ENCODE measurements at regions not wholly inside any gene's neighbourhood (a gene's known extent, or its start where the extent isn't known, plus 50 kb on each side); places are given as distances from the start of the nearest gene placed in this dataset.

GRCh38 chr11:39972461-39972860 lies 1487.0 kb downstream of the LRRC4C start:
- H3K36me3 Mint-ChIP-seq: no peaks in the 10 kb centered on the region
- no peak overlapping the region for H3K27ac Mint-ChIP-seq
- DNase-seq: no peak
- no peaks in the 10 kb centered on the region for H3K27me3 Mint-ChIP-seq
- ATAC-seq: no peak
- H3K9me3 Mint-ChIP-seq: peaks cover 0 to 29% (median 7%) of the 10 kb centered on the region in 9 donors
- no peak overlapping the region for H3K4me3 Mint-ChIP-seq
- POLR2A ChIA-PET: no interaction called here
- no peaks in the 10 kb centered on the region for H3K4me1 Mint-ChIP-seq

DNA sequence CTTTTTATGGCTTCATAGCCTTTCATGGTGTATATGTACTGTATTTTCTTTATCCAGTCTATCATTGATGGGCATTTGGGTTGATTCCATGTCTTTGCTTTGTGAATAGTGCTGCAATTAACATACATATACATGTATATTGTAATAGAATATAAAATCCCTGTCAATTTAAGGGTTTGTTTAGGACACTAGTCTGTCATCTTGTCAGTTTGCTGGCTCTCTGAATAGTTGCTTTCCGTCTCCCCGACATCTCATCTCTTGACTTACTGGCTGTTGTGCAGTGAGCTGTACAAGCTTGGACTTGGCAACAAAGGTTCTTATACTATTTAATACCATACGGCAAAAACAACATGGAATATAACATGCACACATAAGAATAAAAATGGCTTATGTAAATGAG lies 1487.5 kb downstream of the LRRC4C start:
- POLR2A ChIA-PET: no interaction called here
- no peaks in the 10 kb centered on the region for H3K36me3 Mint-ChIP-seq
- no peaks in the 10 kb centered on the region for H3K4me1 Mint-ChIP-seq
- no peak overlapping the region for H3K4me3 Mint-ChIP-seq
- peaks cover 0 to 29% (median 8%) of the 10 kb centered on the region in 9 donors for H3K9me3 Mint-ChIP-seq
- ATAC-seq (no peak), DNase-seq (no peak)
- no peaks in the 10 kb centered on the region for H3K27me3 Mint-ChIP-seq
- H3K27ac Mint-ChIP-seq: no peak overlapping the region

- no peak for ATAC-seq
- no peaks in the 10 kb centered on the region for H3K4me1 Mint-ChIP-seq
- no peaks in the 10 kb centered on the region for H3K27me3 Mint-ChIP-seq
- no peak overlapping the region for H3K27ac Mint-ChIP-seq
- no peaks in the 10 kb centered on the region for H3K36me3 Mint-ChIP-seq
- no peak overlapping the region for H3K4me3 Mint-ChIP-seq
- DNase-seq: no peak
- peaks cover 0 to 29% (median 16%) of the 10 kb centered on the region in 9 donors for H3K9me3 Mint-ChIP-seq
- POLR2A ChIA-PET: no interaction called here
Observed at GRCh38 chr11:39968071-39968470, 1491.4 kb downstream of the LRRC4C start.

GRCh38 chr11:39965701-39966100 lies 1493.8 kb downstream of the LRRC4C start:
- no peak overlapping the region for H3K27ac Mint-ChIP-seq
- ATAC-seq: no peak
- H3K27me3 Mint-ChIP-seq: no peaks in the 10 kb centered on the region
- H3K4me3 Mint-ChIP-seq: no peak overlapping the region
- no peaks in the 10 kb centered on the region for H3K36me3 Mint-ChIP-seq
- POLR2A ChIA-PET: no interaction called here
- no peak for DNase-seq
- H3K4me1 Mint-ChIP-seq: no peaks in the 10 kb centered on the region
- H3K9me3 Mint-ChIP-seq: peaks cover 0 to 20% (median 16%) of the 10 kb centered on the region in 9 donors

DNA sequence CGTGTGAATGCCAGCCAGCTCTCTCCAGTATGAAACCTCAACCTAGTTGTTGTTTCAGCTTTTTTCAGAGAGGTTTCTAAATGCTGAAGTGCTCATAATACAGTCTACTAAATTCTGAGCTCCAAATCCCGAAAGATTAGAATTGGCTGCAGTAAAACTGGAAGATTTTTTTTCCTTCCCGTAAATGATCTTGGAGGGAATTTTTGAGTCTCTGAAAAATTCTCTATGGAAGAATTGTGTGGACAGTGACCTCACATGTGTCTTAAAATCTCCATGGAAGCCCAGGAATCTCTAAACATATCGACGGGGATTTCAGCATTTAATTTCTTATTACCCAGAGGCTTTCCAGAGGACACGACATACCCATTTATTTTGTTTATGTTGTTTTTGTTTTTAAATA lies 1499.2 kb downstream of the LRRC4C start:
- Mint-ChIP-seq H3K27me3 (no peaks in the 10 kb centered on the region), H3K4me3 (no peak overlapping the region), H3K36me3 (peaks cover 0 to 3% (median 0%) of the 10 kb centered on the region in 3 donors), H3K9me3 (peaks cover 0 to 19% (median 9%) of the 10 kb centered on the region in 9 donors), H3K27ac (no peak overlapping the region), H3K4me1 (no peaks in the 10 kb centered on the region)
- POLR2A ChIA-PET: no interaction called here
- no peak for ATAC-seq
- DNase-seq: no peak

DNA sequence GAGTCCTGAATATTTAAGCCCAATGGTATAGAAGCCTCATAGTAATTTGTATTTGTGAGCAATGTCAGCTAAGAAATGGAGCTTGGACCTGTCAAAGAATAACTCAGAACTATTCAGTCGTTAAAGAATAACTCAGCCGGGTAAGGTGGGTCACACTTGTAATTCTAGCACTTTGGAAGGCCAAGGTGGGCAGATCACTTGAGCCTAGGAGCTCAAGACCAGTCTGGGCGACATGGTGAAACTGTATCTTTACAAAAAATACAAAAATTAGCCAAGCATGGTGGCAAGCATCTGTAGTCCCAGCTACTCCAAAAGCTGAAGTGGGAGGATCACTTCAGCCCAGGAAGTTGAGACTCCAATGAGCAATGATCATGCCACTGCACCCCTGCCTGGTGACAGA lies 1526.5 kb downstream of the LRRC4C start:
- H3K27me3 Mint-ChIP-seq: no peaks in the 10 kb centered on the region
- POLR2A ChIA-PET: no interaction called here
- ATAC-seq: no peak

GRCh38 chr11:39917256-39917655 lies 1542.2 kb downstream of the LRRC4C start:
- Mint-ChIP-seq H3K27ac (no peak overlapping the region), H3K9me3 (peaks cover 8 to 53% (median 16%) of the 10 kb centered on the region in 9 donors), H3K36me3 (peaks cover 0 to 6% (median 0%) of the 10 kb centered on the region in 3 donors), H3K27me3 (no peaks in the 10 kb centered on the region), H3K4me3 (no peak overlapping the region), H3K4me1 (no peaks in the 10 kb centered on the region)
- POLR2A ChIA-PET: no interaction called here
- ATAC-seq (no peak), DNase-seq (no peak)

More for the DNA sequence above, 1526.5 kb downstream of the LRRC4C start:
- Mint-ChIP-seq H3K4me1 (no peaks in the 10 kb centered on the region), H3K4me3 (no peak overlapping the region), H3K9me3 (peaks cover 4 to 47% (median 18%) of the 10 kb centered on the region in 9 donors), H3K27ac (no peak overlapping the region), H3K36me3 (no peaks in the 10 kb centered on the region)
- DNase-seq: no peak

DNA sequence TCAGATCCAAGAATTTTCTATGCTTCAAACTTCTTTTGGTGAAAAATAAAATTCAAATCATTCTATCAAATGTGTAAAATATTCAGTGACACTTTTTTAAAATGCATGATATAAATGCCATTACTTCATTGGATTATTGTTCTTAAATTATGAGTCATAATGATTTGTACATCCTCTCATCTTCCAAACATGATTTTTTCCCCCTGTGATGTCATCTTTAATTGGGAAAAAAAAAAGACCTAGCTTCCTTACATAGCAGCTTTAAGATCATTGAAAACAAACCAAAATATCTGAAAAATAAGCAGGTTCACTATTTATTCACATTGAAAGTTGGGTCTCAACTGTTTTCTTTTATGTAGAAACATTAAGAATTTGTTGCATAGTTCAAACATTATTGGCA lies 1549.4 kb downstream of the LRRC4C start:
- Mint-ChIP-seq H3K4me3 (no peak overlapping the region), H3K27ac (no peak overlapping the region), H3K9me3 (peaks cover 6 to 45% (median 17%) of the 10 kb centered on the region in 9 donors), H3K4me1 (no peaks in the 10 kb centered on the region), H3K27me3 (no peaks in the 10 kb centered on the region), H3K36me3 (no peaks in the 10 kb centered on the region)
- POLR2A ChIA-PET: no interaction called here
- ATAC-seq: no peak
- DNase-seq: no peak

- Mint-ChIP-seq H3K27ac (no peak overlapping the region), H3K36me3 (no peaks in the 10 kb centered on the region), H3K4me3 (no peak overlapping the region), H3K4me1 (no peaks in the 10 kb centered on the region), H3K9me3 (peaks cover 0 to 44% (median 17%) of the 10 kb centered on the region in 9 donors), H3K27me3 (no peaks in the 10 kb centered on the region)
- DNase-seq (no peak), ATAC-seq (no peak)
- POLR2A ChIA-PET: no interaction called here
Observed at GRCh38 chr11:39860931-39861330, 1598.5 kb downstream of the LRRC4C start.

- POLR2A ChIA-PET: no interaction called here
- Mint-ChIP-seq H3K4me1 (no peaks in the 10 kb centered on the region), H3K27ac (no peak overlapping the region), H3K4me3 (no peak overlapping the region), H3K27me3 (no peaks in the 10 kb centered on the region), H3K9me3 (peaks cover 25 to 72% (median 40%) of the 10 kb centered on the region in 9 donors), H3K36me3 (peaks cover 0 to 18% (median 0%) of the 10 kb centered on the region in 3 donors)
- DNase-seq: no peak
- no peak for ATAC-seq
Observed at GRCh38 chr11:39817241-39817640, 1642.2 kb downstream of the LRRC4C start.

- ATAC-seq: no peak
- POLR2A ChIA-PET: no interaction called here
- peaks cover 18 to 66% (median 34%) of the 10 kb centered on the region in 9 donors for H3K9me3 Mint-ChIP-seq
Observed at GRCh38 chr11:39810358-39810757, 1649.1 kb downstream of the LRRC4C start.

GRCh38 chr11:39809833-39810232 lies 1649.6 kb downstream of the LRRC4C start:
- no peak for ATAC-seq
- Mint-ChIP-seq H3K9me3 (peaks cover 18 to 61% (median 29%) of the 10 kb centered on the region in 9 donors), H3K27ac (no peak overlapping the region), H3K36me3 (peaks cover 0 to 13% (median 0%) of the 10 kb centered on the region in 3 donors), H3K4me3 (no peak overlapping the region), H3K4me1 (no peaks in the 10 kb centered on the region), H3K27me3 (no peaks in the 10 kb centered on the region)
- POLR2A ChIA-PET: no interaction called here
- DNase-seq: no peak

More at GRCh38 chr11:39810358-39810757, 1649.1 kb downstream of the LRRC4C start:
- H3K27ac Mint-ChIP-seq: no peak overlapping the region
- peaks cover 0 to 13% (median 0%) of the 10 kb centered on the region in 3 donors for H3K36me3 Mint-ChIP-seq
- H3K4me3 Mint-ChIP-seq: no peak overlapping the region
- DNase-seq: no peak
- no peaks in the 10 kb centered on the region for H3K27me3 Mint-ChIP-seq
- H3K4me1 Mint-ChIP-seq: no peaks in the 10 kb centered on the region

GRCh38 chr11:39807904-39808303 lies 1651.5 kb downstream of the LRRC4C start:
- peaks cover 14 to 48% (median 20%) of the 10 kb centered on the region in 9 donors for H3K9me3 Mint-ChIP-seq
- DNase-seq (no peak), ATAC-seq (no peak)
- H3K4me3 Mint-ChIP-seq: no peak overlapping the region
- no peak overlapping the region for H3K27ac Mint-ChIP-seq
- no peaks in the 10 kb centered on the region for H3K4me1 Mint-ChIP-seq
- POLR2A ChIA-PET: no interaction called here
- H3K27me3 Mint-ChIP-seq: no peaks in the 10 kb centered on the region
- peaks cover 0 to 11% (median 0%) of the 10 kb centered on the region in 3 donors for H3K36me3 Mint-ChIP-seq

DNA sequence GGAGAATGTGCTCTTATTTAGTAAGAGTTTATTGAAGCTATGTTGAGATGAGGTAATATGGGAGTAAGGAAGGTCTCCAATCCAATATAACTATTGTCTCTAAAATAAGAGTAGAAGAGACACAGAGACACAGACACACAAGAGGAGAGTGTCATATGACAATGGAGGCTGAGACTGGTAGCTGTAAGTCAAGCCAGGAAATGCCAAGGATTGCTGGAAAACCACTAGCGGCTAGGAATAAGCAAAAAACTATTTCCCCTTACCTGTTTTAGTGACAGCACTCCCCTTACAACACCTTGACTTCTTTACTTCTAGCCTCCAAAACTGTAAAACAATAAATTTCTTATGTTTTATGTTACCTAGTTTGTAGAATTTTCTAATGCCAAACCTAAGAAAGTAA lies 1652.8 kb downstream of the LRRC4C start:
- DNase-seq (no peak), ATAC-seq (no peak)
- Mint-ChIP-seq H3K4me3 (no peak overlapping the region), H3K27me3 (no peaks in the 10 kb centered on the region), H3K9me3 (peaks cover 9 to 36% (median 20%) of the 10 kb centered on the region in 9 donors), H3K4me1 (no peaks in the 10 kb centered on the region), H3K36me3 (peaks cover 0 to 5% (median 0%) of the 10 kb centered on the region in 3 donors), H3K27ac (no peak overlapping the region)
- POLR2A ChIA-PET: no interaction called here
